WERI-Rb-1 (cell line): ENCODE measurements at regions not wholly inside any gene's neighbourhood (a gene's known extent, or its start where the extent isn't known, plus 50 kb on each side); places are given as distances from the start of the nearest gene placed in this dataset.

Source experiments
- DNase-seq: peaks from one replicate; pipeline ENCODE4 v3.0.0-alpha.2; 2020
- H3K27ac ChIP-seq: fragments of 250-450 bp; sonication (Bioruptor Pico); 2 replicates; pipeline ENCODE4 v1.5.1; 2020; ENCODE audit warnings: mild to moderate bottlenecking, moderate library complexity
- H3K27me3 ChIP-seq: fragments of 250-450 bp; sonication (Bioruptor Pico); 2 replicates; pipeline ENCODE4 v1.5.1; 2021; ENCODE audit warnings: mild to moderate bottlenecking, low read depth, moderate library complexity; ENCODE audit not compliant: insufficient read depth, severe bottlenecking
- H3K36me3 ChIP-seq: fragments of 250-450 bp; sonication (Bioruptor Pico); 2 replicates; pipeline ENCODE4 v1.5.1; 2020; ENCODE audit warnings: mild to moderate bottlenecking, moderate library complexity
- H3K4me3 ChIP-seq: 2 replicates; pipeline ENCODE4 v1.5.1; 2011; ENCODE audit warnings: low read depth, mild to moderate bottlenecking, control low read depth, low read length
- H3K9me3 ChIP-seq: fragments of 250-450 bp; sonication (Bioruptor Pico); 2 replicates; pipeline ENCODE4 v1.5.1; 2021; ENCODE audit warnings: mild to moderate bottlenecking, moderate library complexity; ENCODE audit not compliant: severe bottlenecking
- CTCF ChIP-seq: IDR thresholded peaks from 2 replicates; pipeline ENCODE4 v1.5.1; 2011; ENCODE audit warnings: low read depth, mild to moderate bottlenecking, control low read depth, inconsistent platforms, low read length

GRCh38 chr5:8410618-8411017 lies 541.7 kb downstream of the MTRR start:
- TF ChIP-seq CTCF = no peak
- peaks cover 25% of the 10 kb centered on the region for H3K27me3 ChIP-seq
- no peaks in the 10 kb centered on the region for H3K36me3 ChIP-seq
- no peak overlapping the region for H3K4me3 ChIP-seq
- no peaks in the 10 kb centered on the region for H3K9me3 ChIP-seq
- no peak for DNase-seq
- H3K27ac ChIP-seq = no peak overlapping the region

GRCh38 chr5:8413975-8414374 lies 545.0 kb downstream of the MTRR start:
- no peak for TF ChIP-seq CTCF
- no peak for DNase-seq

GRCh38 chr5:8417316-8418048 lies 548.5 kb downstream of the MTRR start:
- DNase-seq = no peak
- no peak for TF ChIP-seq CTCF
- Histone ChIP-seq H3K27ac (no peak overlapping the region), H3K9me3 (no peaks in the 10 kb centered on the region), H3K4me3 (no peak overlapping the region), H3K36me3 (no peaks in the 10 kb centered on the region), H3K27me3 (peaks cover 11% of the 10 kb centered on the region)

More at GRCh38 chr5:8413975-8414374, 545.0 kb downstream of the MTRR start:
- Histone ChIP-seq H3K27ac (no peak overlapping the region), H3K36me3 (no peaks in the 10 kb centered on the region), H3K27me3 (peaks cover 14% of the 10 kb centered on the region), H3K4me3 (no peak overlapping the region), H3K9me3 (no peaks in the 10 kb centered on the region)

- no peak for DNase-seq
- no peaks in the 10 kb centered on the region for H3K9me3 ChIP-seq
- no peak for TF ChIP-seq CTCF
- H3K36me3 ChIP-seq = no peaks in the 10 kb centered on the region
- H3K27me3 ChIP-seq = peaks cover 11% of the 10 kb centered on the region
- no peak overlapping the region for H3K27ac ChIP-seq
- H3K4me3 ChIP-seq = no peak overlapping the region
Observed at GRCh38 chr5:8418049-8418426, 549.1 kb downstream of the MTRR start.

- no peak overlapping the region for H3K27ac ChIP-seq
- H3K36me3 ChIP-seq = no peaks in the 10 kb centered on the region
- no peaks in the 10 kb centered on the region for H3K9me3 ChIP-seq
- TF ChIP-seq CTCF = no peak
- DNase-seq = no peak
- H3K4me3 ChIP-seq = no peak overlapping the region
- peaks cover 29% of the 10 kb centered on the region for H3K27me3 ChIP-seq
Observed at GRCh38 chr5:8429778-8430758, 561.1 kb downstream of the MTRR start.
